Osteoblast (primary cell): ENCODE measurements at regions not wholly inside any gene's neighbourhood (a gene's known extent, or its start where the extent isn't known, plus 50 kb on each side); places are given as distances from the start of the nearest gene placed in this dataset.

Experiments used
- DNase-seq: peaks from one replicate; pipeline ENCODE4 v3.0.0; 2011; ENCODE audit warnings: low spot score, mixed read lengths; ENCODE audit not compliant: insufficient read length; ENCODE audit errors: missing footprints
- H2AFZ ChIP-seq: 2 replicates; pipeline ENCODE4 v1.6.0; 2011; ENCODE audit warnings: mild to moderate bottlenecking, low read length
- H3K27ac ChIP-seq: 2 replicates; pipeline ENCODE4 v1.5.1; 2011; ENCODE audit warnings: mild to moderate bottlenecking, low read depth, low read length, moderate library complexity
- H3K27me3 ChIP-seq: 2 replicates; pipeline ENCODE4 v1.6.0; 2012; ENCODE audit warnings: mild to moderate bottlenecking, control low read depth, inconsistent platforms, low read length, moderate library complexity; ENCODE audit not compliant: insufficient read depth
- H3K36me3 ChIP-seq: 2 replicates; pipeline ENCODE4 v1.5.1; 2011; ENCODE audit warnings: mild to moderate bottlenecking, low read length, control low read depth, moderate library complexity; ENCODE audit not compliant: insufficient read depth
- H3K4me1 ChIP-seq: 2 replicates; pipeline ENCODE4 v1.5.1; 2011; ENCODE audit warnings: mild to moderate bottlenecking, low read length, control low read depth, moderate library complexity; ENCODE audit not compliant: insufficient read depth
- H3K4me2 ChIP-seq: 2 replicates; pipeline ENCODE4 v1.6.0; 2011; ENCODE audit warnings: mild to moderate bottlenecking, low read length; ENCODE audit not compliant: insufficient read depth
- H3K4me3 ChIP-seq: fragments of 200-600 bp; sonication (generic); 3 replicates; pipeline ENCODE4 v1.5.1; 2012; ENCODE audit warnings: mild to moderate bottlenecking, low read length, inconsistent platforms; ENCODE audit not compliant: insufficient read depth
- H3K79me2 ChIP-seq: 2 replicates; pipeline ENCODE4 v1.6.0; 2012; ENCODE audit warnings: mild to moderate bottlenecking, low read length, control low read depth, inconsistent platforms; ENCODE audit not compliant: insufficient read depth
- H3K9me3 ChIP-seq: 2 replicates; pipeline ENCODE4 v1.5.1; 2011; ENCODE audit warnings: low read depth, low read length, control low read depth
- H4K20me1 ChIP-seq: 2 replicates; pipeline ENCODE4 v1.6.0; 2012; ENCODE audit warnings: mild to moderate bottlenecking, low read length, control low read depth; ENCODE audit not compliant: insufficient read depth
- TF ChIP-seq, protein P1 (sequence below): IDR thresholded peaks from 2 replicates; pipeline ENCODE4 v1.5.1; 2011; ENCODE audit warnings: mild to moderate bottlenecking, low read depth, low read length, moderate library complexity; ENCODE audit errors: extremely low read depth

DNA sequence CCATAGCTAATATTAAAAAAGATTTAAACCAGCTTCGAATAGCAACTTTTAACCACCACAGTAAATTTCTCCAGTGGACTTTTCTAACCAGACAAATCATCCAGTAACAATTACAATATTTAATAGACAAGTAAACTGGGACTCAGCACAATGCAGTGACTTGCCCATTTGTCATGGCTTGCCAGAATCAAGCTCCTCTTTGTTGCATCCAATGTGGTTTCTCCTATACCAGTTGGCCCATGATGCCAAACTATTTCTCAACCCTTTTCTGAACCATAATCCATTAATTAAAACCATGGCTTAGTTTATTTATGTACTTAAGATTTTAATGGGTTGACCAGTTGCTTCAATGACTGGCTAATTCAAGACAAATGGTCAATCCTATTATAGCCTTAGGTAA lies 64.4 kb downstream of the DIO2 start:
- Histone ChIP-seq H3K9me3 (no peaks in the 10 kb centered on the region), H3K4me2 (no peak overlapping the region), H4K20me1 (no peaks in the 10 kb centered on the region), H3K4me1 (no peaks in the 10 kb centered on the region), H3K27me3 (no peaks in the 10 kb centered on the region), H3K79me2 (no peaks in the 10 kb centered on the region), H3K4me3 (no peak overlapping the region), H3K36me3 (no peaks in the 10 kb centered on the region), H3K27ac (no peak overlapping the region), H2AFZ (no peak overlapping the region)
- TF ChIP-seq, protein P1, sequence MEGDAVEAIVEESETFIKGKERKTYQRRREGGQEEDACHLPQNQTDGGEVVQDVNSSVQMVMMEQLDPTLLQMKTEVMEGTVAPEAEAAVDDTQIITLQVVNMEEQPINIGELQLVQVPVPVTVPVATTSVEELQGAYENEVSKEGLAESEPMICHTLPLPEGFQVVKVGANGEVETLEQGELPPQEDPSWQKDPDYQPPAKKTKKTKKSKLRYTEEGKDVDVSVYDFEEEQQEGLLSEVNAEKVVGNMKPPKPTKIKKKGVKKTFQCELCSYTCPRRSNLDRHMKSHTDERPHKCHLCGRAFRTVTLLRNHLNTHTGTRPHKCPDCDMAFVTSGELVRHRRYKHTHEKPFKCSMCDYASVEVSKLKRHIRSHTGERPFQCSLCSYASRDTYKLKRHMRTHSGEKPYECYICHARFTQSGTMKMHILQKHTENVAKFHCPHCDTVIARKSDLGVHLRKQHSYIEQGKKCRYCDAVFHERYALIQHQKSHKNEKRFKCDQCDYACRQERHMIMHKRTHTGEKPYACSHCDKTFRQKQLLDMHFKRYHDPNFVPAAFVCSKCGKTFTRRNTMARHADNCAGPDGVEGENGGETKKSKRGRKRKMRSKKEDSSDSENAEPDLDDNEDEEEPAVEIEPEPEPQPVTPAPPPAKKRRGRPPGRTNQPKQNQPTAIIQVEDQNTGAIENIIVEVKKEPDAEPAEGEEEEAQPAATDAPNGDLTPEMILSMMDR = no peak
- DNase-seq = no peak

DNA sequence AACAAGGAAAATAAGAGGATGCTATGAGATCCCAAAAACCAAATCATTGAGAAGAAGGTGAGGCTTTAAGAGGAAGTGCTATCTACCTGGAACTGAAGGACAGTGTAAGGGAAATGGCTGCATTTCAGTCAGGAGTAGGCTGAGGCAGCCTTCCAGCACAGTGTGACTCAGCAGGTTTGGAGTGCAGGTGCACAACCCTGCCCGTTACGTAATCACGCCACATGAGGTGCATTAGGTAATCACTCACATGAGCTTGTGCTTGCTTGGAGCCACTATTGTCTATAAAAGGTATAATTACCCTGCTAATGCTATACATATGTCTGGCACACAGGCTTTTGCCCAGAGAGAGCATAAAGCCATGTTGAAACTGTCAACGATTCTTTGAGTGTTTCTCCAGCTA lies 74.9 kb downstream of the DIO2 start:
- H4K20me1 ChIP-seq = no peaks in the 10 kb centered on the region
- H3K4me2 ChIP-seq = no peak overlapping the region
- H3K4me1 ChIP-seq = no peaks in the 10 kb centered on the region
- H3K4me3 ChIP-seq = no peak overlapping the region
- no peak for DNase-seq
- H2AFZ ChIP-seq = no peak overlapping the region
- H3K36me3 ChIP-seq = no peaks in the 10 kb centered on the region
- H3K27ac ChIP-seq = no peak overlapping the region
- no peaks in the 10 kb centered on the region for H3K27me3 ChIP-seq
- no peaks in the 10 kb centered on the region for H3K79me2 ChIP-seq
- TF ChIP-seq, protein P1 = no peak
- H3K9me3 ChIP-seq = peaks cover 3% of the 10 kb centered on the region

DNA sequence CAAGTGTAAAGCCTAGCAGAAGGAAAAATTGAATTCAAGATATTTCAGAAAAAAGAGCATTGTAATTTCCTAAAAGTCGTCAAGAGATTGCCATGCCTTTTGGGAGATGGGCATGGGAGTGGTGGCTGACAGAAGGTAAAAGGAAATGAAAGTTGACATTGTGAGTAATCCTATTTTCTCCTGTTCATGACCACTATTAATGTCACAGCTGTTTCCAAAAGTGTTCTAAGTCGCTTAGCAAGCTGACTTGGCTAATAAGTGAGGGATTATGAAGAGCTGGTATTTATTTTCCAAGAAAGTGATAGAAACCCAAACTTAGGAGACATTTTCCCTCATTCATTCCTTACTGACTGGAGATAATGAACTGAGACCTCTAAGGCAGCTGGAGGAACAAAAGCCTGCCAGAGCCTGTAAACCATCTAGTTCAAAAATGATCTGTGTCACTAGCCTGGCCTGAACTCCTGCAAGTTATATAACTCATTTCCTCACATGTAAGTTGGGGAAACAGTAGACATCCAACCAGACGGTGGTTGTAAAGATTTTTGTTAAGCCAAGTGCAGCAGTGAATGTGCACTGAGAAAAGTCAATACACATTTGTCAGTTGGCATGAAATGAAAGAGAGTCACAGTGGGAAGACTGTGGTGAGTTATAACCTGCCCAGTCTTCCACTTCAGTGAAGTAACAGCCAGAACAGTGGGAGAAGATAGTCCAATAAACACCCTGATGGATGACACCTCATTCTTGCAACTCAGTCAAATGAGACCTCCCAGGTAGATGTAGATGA lies 75.8 kb downstream of the DIO2 start:
- H3K4me2 ChIP-seq = no peak overlapping the region
- peaks cover 3% of the 10 kb centered on the region for H3K9me3 ChIP-seq
- no peak overlapping the region for H3K4me3 ChIP-seq
- TF ChIP-seq, protein P1 = no peak
- H2AFZ ChIP-seq = no peak overlapping the region
- H3K79me2 ChIP-seq = no peaks in the 10 kb centered on the region
- no peaks in the 10 kb centered on the region for H3K27me3 ChIP-seq
- H3K36me3 ChIP-seq = no peaks in the 10 kb centered on the region
- no peak overlapping the region for H3K27ac ChIP-seq
- no peaks in the 10 kb centered on the region for H4K20me1 ChIP-seq
- no peaks in the 10 kb centered on the region for H3K4me1 ChIP-seq
- DNase-seq = no peak

DNA sequence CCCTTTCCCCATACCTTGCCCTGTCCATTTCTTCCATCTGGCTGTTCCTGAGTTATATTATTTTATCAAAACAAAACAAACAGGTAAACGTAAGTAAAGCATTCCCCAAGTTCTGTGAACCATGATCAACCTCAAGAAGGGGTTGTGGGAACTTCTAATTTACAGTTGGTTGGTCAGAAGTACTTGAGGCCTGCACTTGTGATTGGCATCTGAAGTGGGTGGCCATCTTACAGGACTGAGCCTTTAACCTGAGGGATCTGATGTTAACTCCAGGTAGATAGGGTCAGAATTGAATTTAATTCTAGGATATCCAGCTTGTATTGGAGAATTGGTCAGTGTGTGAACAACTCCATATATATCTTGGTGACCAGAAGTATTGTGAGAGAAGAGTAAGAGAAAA lies 77.0 kb downstream of the DIO2 start:
- Histone ChIP-seq H4K20me1 (no peaks in the 10 kb centered on the region), H3K27me3 (no peaks in the 10 kb centered on the region), H3K27ac (no peak overlapping the region), H3K79me2 (no peaks in the 10 kb centered on the region), H3K4me2 (no peak overlapping the region), H3K4me1 (no peaks in the 10 kb centered on the region), H3K4me3 (no peak overlapping the region), H3K9me3 (peaks cover 3% of the 10 kb centered on the region), H3K36me3 (no peaks in the 10 kb centered on the region), H2AFZ (no peak overlapping the region)
- no peak for DNase-seq
- TF ChIP-seq, protein P1 = no peak
